IPS DF 4.7 (cell line): ENCODE measurements at regions not wholly inside any gene's neighbourhood (a gene's known extent, or its start where the extent isn't known, plus 50 kb on each side); places are given as distances from the start of the nearest gene placed in this dataset.
"Not testable (repeated sequence)": the region's sequence is repeated elsewhere in the genome, so short reads cannot be mapped to it uniquely, and the experiment has no call there.

ENCODE experiments used
- DNase-seq: peaks from one replicate; pipeline ENCODE4 v3.0.0-alpha.2; 2013; ENCODE audit warnings: low spot score; ENCODE audit errors: extremely low read depth

GRCh38 chr12:97005174-97005573 lies 98.1 kb downstream of the NEDD1 start:
- DNase-seq = no peak

- no peak for DNase-seq
These were observed 98.6 kb downstream of the NEDD1 start for GRCh38 chr12:97005646-97006045.

DNA sequence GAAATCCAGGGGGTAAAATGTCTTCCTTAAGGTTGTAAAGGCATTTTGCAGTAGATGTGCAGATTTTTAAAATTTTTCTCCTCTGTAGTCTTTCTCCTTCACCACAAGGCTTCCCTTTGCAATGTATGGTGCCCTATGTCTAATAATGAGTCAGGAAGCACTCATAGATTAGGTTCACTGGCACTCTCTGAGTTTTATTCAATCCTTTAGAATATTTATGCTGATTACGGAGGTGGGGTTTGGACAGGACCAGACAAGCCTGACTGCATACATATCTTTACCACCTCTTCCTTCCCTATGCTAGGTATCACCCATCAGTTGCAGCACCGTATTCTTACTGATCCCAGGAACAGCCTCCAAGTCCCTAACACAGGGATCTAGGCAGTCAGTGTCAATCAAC lies 99.5 kb downstream of the NEDD1 start:
- DNase-seq = no peak

DNA sequence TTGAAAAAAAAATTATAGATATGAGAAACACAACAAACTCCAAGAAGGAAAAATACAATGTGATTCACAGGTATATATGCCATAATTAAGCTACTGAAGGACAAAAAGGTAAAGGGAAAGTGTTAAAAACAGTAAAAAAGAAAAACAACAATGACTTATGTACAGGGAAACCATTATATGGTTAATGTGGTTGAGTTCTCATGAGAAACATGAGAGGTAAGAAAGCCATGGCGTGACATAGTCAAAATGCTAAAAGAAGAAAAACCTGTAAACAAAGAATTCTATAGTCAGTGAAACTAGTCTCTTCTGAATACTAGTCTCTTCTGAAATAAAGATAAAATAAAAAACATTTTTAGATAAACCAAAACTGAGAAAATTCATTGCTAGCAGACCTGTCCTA lies 109.1 kb downstream of the NEDD1 start:
- DNase-seq = no peak

DNA sequence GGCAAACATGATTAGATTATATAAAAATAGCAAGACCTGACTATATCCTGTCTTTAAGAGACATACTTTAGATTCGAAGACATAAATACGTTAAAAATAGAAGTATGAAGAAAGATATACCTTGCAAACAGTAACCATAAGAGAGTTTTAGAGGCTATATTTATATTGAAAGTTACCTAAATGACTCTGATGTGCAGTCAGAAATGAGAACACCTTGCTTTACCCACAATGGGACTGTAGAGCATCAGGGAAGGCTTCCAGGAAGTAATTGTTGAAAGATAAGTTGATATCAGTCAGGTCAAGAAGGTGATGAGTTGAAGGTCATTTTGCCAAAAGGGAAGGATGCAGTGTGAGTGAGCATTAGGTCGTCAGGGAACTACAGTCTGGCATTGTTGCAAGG lies 110.2 kb downstream of the NEDD1 start:
- DNase-seq = no peak

- no peak for DNase-seq
These were observed 115.6 kb downstream of the NEDD1 start for GRCh38 chr12:97022536-97023230.

DNA sequence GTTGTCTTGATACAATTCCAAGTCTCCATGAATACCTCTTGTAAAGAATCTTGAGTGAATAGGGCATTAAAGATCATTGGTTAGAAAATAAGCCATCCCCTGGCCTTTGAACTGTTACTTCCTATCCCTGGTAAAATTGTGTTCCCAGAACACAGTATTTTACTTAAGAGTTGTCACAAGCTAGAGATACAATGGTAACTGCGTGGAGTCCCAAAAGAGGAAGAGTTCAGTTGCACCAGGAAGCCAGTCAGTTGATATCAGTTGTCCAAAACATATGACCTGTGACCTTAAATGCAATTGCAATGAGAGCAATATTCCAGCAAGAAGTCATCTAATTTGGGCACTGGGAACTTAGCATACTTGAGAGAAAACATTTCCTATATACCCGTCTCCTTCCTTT lies 117.3 kb downstream of the NEDD1 start:
- DNase-seq = no peak

GRCh38 chr12:97026901-97027300 lies 119.8 kb downstream of the NEDD1 start:
- no peak for DNase-seq

DNA sequence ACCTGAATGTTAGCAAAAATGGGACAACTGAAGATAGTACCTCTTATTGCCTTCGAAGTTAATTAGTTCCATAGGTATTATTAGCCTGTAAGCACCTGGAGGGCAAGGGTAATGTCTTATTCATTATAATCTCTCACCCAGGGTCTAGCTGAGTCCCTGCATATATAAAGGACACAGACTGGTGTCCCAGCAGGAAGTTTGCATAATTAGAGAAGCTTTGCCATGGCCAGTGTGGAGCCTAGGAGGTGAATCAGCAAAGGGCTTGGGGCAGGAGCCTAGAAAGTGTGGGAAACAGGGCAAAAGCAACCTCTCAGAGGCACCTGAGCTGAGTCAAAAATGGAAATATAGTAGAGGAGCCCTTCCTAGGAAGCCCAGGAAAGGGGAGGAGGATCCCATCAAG lies 120.4 kb downstream of the NEDD1 start:
- DNase-seq = no peak

GRCh38 chr12:97038131-97038530 lies 131.1 kb downstream of the NEDD1 start:
- no peak for DNase-seq

GRCh38 chr12:97038834-97039233 lies 131.8 kb downstream of the NEDD1 start:
- no peak for DNase-seq

DNA sequence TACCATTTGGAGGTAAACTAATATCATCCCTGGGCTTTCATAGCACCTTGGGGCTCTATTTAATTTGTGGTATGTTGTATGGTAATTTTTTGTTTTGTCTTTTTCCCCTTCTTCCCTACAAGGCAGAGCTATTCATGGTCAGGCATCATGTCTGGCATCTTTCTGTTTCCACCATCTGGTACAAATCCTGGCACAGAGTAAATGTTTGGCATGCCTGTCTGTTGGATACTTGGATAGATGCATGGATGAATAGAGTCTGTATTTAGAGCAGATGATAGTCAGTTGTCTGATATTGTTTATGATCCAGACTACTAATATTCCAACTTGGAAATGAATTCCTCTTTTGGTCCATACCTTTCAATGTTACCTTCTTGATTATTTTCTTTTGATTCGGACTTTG lies 139.8 kb downstream of the NEDD1 start:
- no peak for DNase-seq

- DNase-seq = no peak
These were observed 140.3 kb downstream of the NEDD1 start for GRCh38 chr12:97047361-97047760.

- no peak for DNase-seq
These were observed 141.5 kb downstream of the NEDD1 start for GRCh38 chr12:97048421-97049035.

DNA sequence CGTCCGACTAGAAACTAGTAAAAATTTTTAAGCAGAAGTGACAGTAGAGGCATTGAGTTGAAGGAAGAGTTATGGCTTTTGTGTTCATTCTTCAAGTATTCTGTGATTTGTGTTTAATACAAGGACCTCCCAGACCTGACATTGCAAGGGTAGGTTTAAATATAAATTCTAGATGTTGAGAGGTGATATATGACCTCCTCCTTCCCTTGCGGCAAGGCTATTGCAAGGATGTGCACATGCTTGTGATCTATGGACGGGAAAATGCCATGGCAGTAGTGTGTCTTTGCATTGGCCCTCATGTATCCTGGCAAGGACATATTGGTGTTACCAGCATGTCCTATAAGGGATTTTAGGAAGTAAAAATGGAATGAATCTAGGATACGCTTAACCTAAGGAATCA lies 143.5 kb downstream of the NEDD1 start:
- DNase-seq = no peak

GRCh38 chr12:97051341-97051740 lies 144.3 kb downstream of the NEDD1 start:
- no peak for DNase-seq

GRCh38 chr12:97061171-97061570 lies 154.1 kb downstream of the NEDD1 start:
- DNase-seq = no peak

- DNase-seq = no peak
These were observed 156.4 kb downstream of the NEDD1 start for GRCh38 chr12:97063292-97063935.

GRCh38 chr12:97075161-97075933 lies 168.3 kb downstream of the NEDD1 start:
- no peak for DNase-seq

- DNase-seq = no peak
These were observed 169.0 kb downstream of the NEDD1 start for GRCh38 chr12:97075934-97076630.

- not testable (repeated sequence) for DNase-seq
These were observed 169.9 kb downstream of the NEDD1 start for GRCh38 chr12:97076912-97077311.
